GM21526 (cell line): ENCODE measurements at regions not wholly inside any gene's neighbourhood (a gene's known extent, or its start where the extent isn't known, plus 50 kb on each side); places are given as distances from the start of the nearest gene placed in this dataset.

Experiments
- ATAC-seq: cut with Tn5 transposase; IDR thresholded peaks from one replicate; pipeline ENCODE4 v1.9.1; 2021; ENCODE audit warnings: moderate library complexity; ENCODE audit not compliant: unreplicated experiment, low FRiP score

GRCh38 chr6:105781915-105782314 lies 304.2 kb upstream of the PRDM1 start:
- ATAC-seq: no peak

- ATAC-seq: no peak
These were observed 304.9 kb upstream of the PRDM1 start for GRCh38 chr6:105781248-105781647.

GRCh38 chr6:105780146-105780860 lies 305.8 kb upstream of the PRDM1 start:
- ATAC-seq: no peak

GRCh38 chr6:105779110-105779509 lies 307.0 kb upstream of the PRDM1 start:
- no peak for ATAC-seq

GRCh38 chr6:105775095-105775494 lies 311.0 kb upstream of the PRDM1 start:
- no peak for ATAC-seq

GRCh38 chr6:105774247-105774646 lies 311.9 kb upstream of the PRDM1 start:
- no peak for ATAC-seq

- no peak for ATAC-seq
These were observed 314.7 kb upstream of the PRDM1 start for GRCh38 chr6:105771313-105771970.

- no peak for ATAC-seq
These were observed 316.1 kb upstream of the PRDM1 start for GRCh38 chr6:105769987-105770386.

GRCh38 chr6:105769197-105769596 lies 316.9 kb upstream of the PRDM1 start:
- ATAC-seq: no peak

- no peak for ATAC-seq
These were observed 318.6 kb upstream of the PRDM1 start for GRCh38 chr6:105767541-105767940.

GRCh38 chr6:105765239-105765638 lies 320.9 kb upstream of the PRDM1 start:
- ATAC-seq: no peak

- no peak for ATAC-seq
These were observed 321.8 kb upstream of the PRDM1 start for GRCh38 chr6:105764315-105764714.

- ATAC-seq: no peak
These were observed 322.3 kb upstream of the PRDM1 start for GRCh38 chr6:105763866-105764265.

GRCh38 chr6:105760746-105761145 lies 325.4 kb upstream of the PRDM1 start:
- ATAC-seq: no peak

GRCh38 chr6:105759946-105760345 lies 326.2 kb upstream of the PRDM1 start:
- ATAC-seq: no peak

GRCh38 chr6:105759015-105759414 lies 327.1 kb upstream of the PRDM1 start:
- ATAC-seq: no peak

- ATAC-seq: peak; percentile 92
These were observed 328.5 kb upstream of the PRDM1 start for GRCh38 chr6:105757512-105758200.

- ATAC-seq: no peak
These were observed 330.3 kb upstream of the PRDM1 start for GRCh38 chr6:105755885-105756284.

GRCh38 chr6:105753620-105754211 lies 332.4 kb upstream of the PRDM1 start:
- ATAC-seq: no peak

- no peak for ATAC-seq
These were observed 332.9 kb upstream of the PRDM1 start for GRCh38 chr6:105753207-105753606.

- no peak for ATAC-seq
These were observed 336.0 kb upstream of the PRDM1 start for GRCh38 chr6:105750089-105750488.
